GM12878 (cell line): ENCODE measurements at regions not wholly inside any gene's neighbourhood (a gene's known extent, or its start where the extent isn't known, plus 50 kb on each side); places are given as distances from the start of the nearest gene placed in this dataset.

Experiments used
- EGR1 ChIP-seq, 2 experiments: IDR thresholded peaks; 1 replicate in 1 of 2; 2 replicates in 1 of 2; pipeline ENCODE4 v1.6.1; 2011 to 2012; ENCODE audit warnings: low read depth in 2 of 2, low read length in 2 of 2, borderline replicate concordance in 1 of 2, mild to moderate bottlenecking in 1 of 2, moderate library complexity in 1 of 2
- ESRRA ChIP-seq: IDR thresholded peaks from 2 replicates; pipeline ENCODE4 v1.6.1; 2012; ENCODE audit warnings: mild to moderate bottlenecking, low read length, improper control_type of control experiment
- EZH2 ChIP-seq: IDR thresholded peaks from 2 replicates; pipeline ENCODE4 v1.6.1; 2012; ENCODE audit warnings: low read depth, mild to moderate bottlenecking, control low read depth, inconsistent platforms, low read length, borderline replicate concordance; ENCODE audit not compliant: control insufficient read depth
- HDAC6 ChIP-seq: fragments of 200-600 bp; sonication (generic); IDR thresholded peaks from one replicate; pipeline ENCODE4 v1.8.0; 2017; ENCODE audit warnings: antibody characterized with exemption; ENCODE audit not compliant: unreplicated experiment
- POLR2A ChIP-seq: IDR thresholded peaks from 2 replicates; pipeline ENCODE4 v1.6.1; 2011; ENCODE audit warnings: low read depth, mild to moderate bottlenecking, low read length
- PRDM15 ChIP-seq: fragments of 450-650 bp; formaldehyde crosslinking; IDR thresholded peaks from 2 replicates; pipeline ENCODE4 v1.4.0; 2020; ENCODE audit warnings: mild to moderate bottlenecking, moderate library complexity
- RAD51 ChIP-seq: fragments of 450-650 bp; IDR thresholded peaks from 2 replicates; pipeline ENCODE4 v1.6.1; 2016; ENCODE audit warnings: moderate library complexity, mild to moderate bottlenecking, inconsistent platforms
- RB1 ChIP-seq: fragments of 450-650 bp; formaldehyde crosslinking; IDR thresholded peaks from 2 replicates; pipeline ENCODE4 v1.6.1; 2017; ENCODE audit warnings: mild to moderate bottlenecking, borderline replicate concordance
- TAF1 ChIP-seq: IDR thresholded peaks from 2 replicates; pipeline ENCODE4 v1.6.1; 2011; ENCODE audit warnings: mild to moderate bottlenecking, low read depth, low read length, borderline replicate concordance
- ZNF24 ChIP-seq: fragments of 450-650 bp; IDR thresholded peaks from 2 replicates; pipeline ENCODE4 v1.6.1; 2017; ENCODE audit warnings: antibody characterized with exemption, mild to moderate bottlenecking
- ZNF274 ChIP-seq: IDR thresholded peaks from one replicate; pipeline ENCODE4 v1.8.0; 2011; ENCODE audit not compliant: insufficient read length, insufficient read depth
- ZNF384 ChIP-seq: IDR thresholded peaks from 2 replicates; pipeline ENCODE4 v1.6.1; 2012; ENCODE audit warnings: low read depth, mild to moderate bottlenecking, low read length, improper control_type of control experiment, borderline replicate concordance
- TF ChIP-seq, protein P1 (sequence below), 3 experiments: IDR thresholded peaks in 2 of 3; conservative IDR thresholded peaks in 1 of 3; 2 replicates each; pipeline ENCODE4 v1.5.1; 2011; ENCODE audit warnings: low read depth in 3 of 3, low read length in 3 of 3, mild to moderate bottlenecking in 3 of 3, control low read depth in 2 of 3, moderate library complexity in 2 of 3, inconsistent platforms in 1 of 3, mixed read lengths in 1 of 3; ENCODE audit not compliant: control insufficient read depth in 2 of 3, insufficient read depth in 1 of 3; ENCODE audit errors: extremely low read depth in 1 of 3
- TF ChIP-seq, protein P2 (sequence below): fragments of 450-650 bp; IDR thresholded peaks from 2 replicates; pipeline ENCODE4 v1.6.1; 2017; ENCODE audit warnings: mild to moderate bottlenecking

GRCh38 chr20:39913274-39913673 lies 775.8 kb downstream of the MAFB start:
- TF ChIP-seq POLR2A: no peak
- no peak for TF ChIP-seq HDAC6
- TF ChIP-seq ESRRA: no peak
- TF ChIP-seq RB1: no peak
- TF ChIP-seq PRDM15 (CRISPR knock-in tag): no peak
- no peak for TF ChIP-seq EGR1 (IDR thresholded peaks at IDR 0.05; ENCODE audit: borderline replicate concordance in 1 of 2, low read depth in 2 of 2, low read length in 2 of 2)
- TF ChIP-seq ZNF24: no peak
- TF ChIP-seq, protein P1, sequence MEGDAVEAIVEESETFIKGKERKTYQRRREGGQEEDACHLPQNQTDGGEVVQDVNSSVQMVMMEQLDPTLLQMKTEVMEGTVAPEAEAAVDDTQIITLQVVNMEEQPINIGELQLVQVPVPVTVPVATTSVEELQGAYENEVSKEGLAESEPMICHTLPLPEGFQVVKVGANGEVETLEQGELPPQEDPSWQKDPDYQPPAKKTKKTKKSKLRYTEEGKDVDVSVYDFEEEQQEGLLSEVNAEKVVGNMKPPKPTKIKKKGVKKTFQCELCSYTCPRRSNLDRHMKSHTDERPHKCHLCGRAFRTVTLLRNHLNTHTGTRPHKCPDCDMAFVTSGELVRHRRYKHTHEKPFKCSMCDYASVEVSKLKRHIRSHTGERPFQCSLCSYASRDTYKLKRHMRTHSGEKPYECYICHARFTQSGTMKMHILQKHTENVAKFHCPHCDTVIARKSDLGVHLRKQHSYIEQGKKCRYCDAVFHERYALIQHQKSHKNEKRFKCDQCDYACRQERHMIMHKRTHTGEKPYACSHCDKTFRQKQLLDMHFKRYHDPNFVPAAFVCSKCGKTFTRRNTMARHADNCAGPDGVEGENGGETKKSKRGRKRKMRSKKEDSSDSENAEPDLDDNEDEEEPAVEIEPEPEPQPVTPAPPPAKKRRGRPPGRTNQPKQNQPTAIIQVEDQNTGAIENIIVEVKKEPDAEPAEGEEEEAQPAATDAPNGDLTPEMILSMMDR (IDR thresholded peaks at IDR 0.05 in 2 of 3, conservative IDR thresholded peaks at IDR 0.05 in 1 of 3; ENCODE audit: control insufficient read depth in 2 of 3, extremely low read depth in 1 of 3, insufficient read depth in 1 of 3, low read depth in 3 of 3, low read length in 3 of 3): no peak
- no peak for TF ChIP-seq ZNF274
- TF ChIP-seq ZNF384: no peak
- TF ChIP-seq, protein P2, sequence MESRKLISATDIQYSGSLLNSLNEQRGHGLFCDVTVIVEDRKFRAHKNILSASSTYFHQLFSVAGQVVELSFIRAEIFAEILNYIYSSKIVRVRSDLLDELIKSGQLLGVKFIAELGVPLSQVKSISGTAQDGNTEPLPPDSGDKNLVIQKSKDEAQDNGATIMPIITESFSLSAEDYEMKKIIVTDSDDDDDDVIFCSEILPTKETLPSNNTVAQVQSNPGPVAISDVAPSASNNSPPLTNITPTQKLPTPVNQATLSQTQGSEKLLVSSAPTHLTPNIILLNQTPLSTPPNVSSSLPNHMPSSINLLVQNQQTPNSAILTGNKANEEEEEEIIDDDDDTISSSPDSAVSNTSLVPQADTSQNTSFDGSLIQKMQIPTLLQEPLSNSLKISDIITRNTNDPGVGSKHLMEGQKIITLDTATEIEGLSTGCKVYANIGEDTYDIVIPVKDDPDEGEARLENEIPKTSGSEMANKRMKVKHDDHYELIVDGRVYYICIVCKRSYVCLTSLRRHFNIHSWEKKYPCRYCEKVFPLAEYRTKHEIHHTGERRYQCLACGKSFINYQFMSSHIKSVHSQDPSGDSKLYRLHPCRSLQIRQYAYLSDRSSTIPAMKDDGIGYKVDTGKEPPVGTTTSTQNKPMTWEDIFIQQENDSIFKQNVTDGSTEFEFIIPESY: no peak
- TF ChIP-seq TAF1: no peak
- TF ChIP-seq RAD51: no peak
- TF ChIP-seq EZH2: no peak
